Skin epidermis (tissue), 12 donors: ENCODE measurements at regions not wholly inside any gene's neighbourhood (a gene's known extent, or its start where the extent isn't known, plus 50 kb on each side); places are given as distances from the start of the nearest gene placed in this dataset.
A peak's percentile ranks its signal among the peaks of the same experiment; 100 is the strongest.

Experiments
- H3K27ac ChIP-seq, 21 experiments: fragments of 200-600 bp; sonication (generic) in 11 of 21; one replicate each; pipeline ENCODE4 v1.5.0; 2020; ENCODE audit warnings: mild to moderate bottlenecking in 3 of 21, inconsistent platforms in 2 of 21, moderate library complexity in 2 of 21
- H3K4me3 ChIP-seq, 7 experiments: fragments of 200-600 bp; sonication (generic) in 2 of 7; one replicate each; pipeline ENCODE4 v1.5.0; 2020; ENCODE audit warnings: inconsistent platforms in 2 of 7, mild to moderate bottlenecking in 2 of 7, moderate library complexity in 1 of 7

- Histone ChIP-seq H3K27ac (peak overlapping the region in 1 of 21 experiments; percentile 18), H3K4me3 (no peak overlapping the region)
Observed at GRCh38 chr18:11327391-11328009, 178.1 kb upstream of the PIEZO2 start.

GRCh38 chr18:11324956-11325882 is 175.8 kb upstream of the PIEZO2 start:
- no peak overlapping the region for H3K4me3 ChIP-seq
- H3K27ac ChIP-seq, result peak overlapping the region in 9 of 21 experiments; percentile 6 to 77 (median 56)

GRCh38 chr18:11324510-11324909 is 175.1 kb upstream of the PIEZO2 start:
- no peak overlapping the region for H3K4me3 ChIP-seq
- H3K27ac ChIP-seq, result peak overlapping the region in 8 of 21 experiments; percentile 6 to 77 (median 54)

DNA sequence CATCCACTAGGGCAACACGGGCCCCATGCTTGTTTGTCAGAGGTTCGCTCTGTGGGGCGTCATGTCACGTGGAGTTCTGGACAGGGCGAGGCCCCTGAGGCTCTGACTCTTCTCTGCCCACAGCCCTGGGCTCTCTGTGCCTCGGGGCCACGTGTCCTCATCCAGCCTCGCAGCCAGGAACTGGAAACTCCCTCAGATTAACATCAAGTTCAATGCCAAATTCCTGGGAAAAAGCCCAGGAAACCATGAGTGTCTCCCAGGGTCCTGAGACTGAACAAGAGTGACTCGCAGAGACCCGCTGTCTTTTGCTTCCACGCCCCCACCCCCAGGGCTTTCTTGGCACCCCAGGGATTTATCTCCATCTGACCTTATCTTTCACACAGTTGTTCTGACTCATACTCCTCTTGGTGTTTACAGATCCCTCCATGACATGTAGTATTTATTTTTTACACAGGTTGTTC is 174.0 kb upstream of the PIEZO2 start:
- peak overlapping the region in 3 of 21 experiments; percentile 54 to 68 (median 56) for H3K27ac ChIP-seq

DNA sequence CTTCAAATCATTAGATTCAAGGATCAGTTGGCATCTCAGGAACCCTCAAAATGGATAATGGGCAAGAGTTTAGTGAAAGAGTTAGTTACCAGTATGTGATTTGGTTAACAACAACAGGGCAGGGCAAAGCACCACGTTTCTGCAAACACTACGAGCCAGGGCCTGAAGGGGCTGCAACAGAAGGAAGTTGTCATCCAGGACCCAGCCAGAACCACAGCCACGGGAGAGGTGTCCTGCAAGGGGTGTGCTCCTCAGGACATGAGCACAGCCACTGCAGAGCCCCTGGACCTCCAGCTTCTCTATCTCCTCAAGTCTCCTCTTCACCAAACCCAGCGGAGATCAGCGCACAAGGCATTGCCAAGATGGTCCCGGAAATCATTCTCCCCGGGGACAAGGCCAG is 173.3 kb upstream of the PIEZO2 start:
- no peak overlapping the region for H3K4me3 ChIP-seq
- H3K27ac ChIP-seq, result peak overlapping the region in 4 of 21 experiments; percentile 19 to 56 (median 52)

More for the DNA sequence above, 174.0 kb upstream of the PIEZO2 start:
- no peak overlapping the region for H3K4me3 ChIP-seq

DNA sequence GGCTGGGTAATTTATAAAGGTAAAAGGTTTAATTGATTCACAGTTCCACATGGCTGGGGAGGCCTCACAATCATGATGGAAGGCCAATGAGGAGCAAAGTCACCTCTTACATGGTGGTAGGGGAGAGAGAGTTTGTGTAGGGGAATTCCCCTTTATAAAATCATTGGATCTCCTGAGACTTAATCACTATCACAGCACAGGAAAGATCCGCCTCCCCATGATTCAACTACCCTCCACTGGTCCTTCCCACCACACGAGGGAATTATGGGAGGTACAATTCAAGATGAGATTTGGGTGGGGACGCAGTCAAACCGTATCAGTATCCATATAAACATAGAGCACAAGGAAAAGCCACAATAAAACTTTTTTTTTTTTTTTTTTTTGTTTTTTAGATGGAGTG is 172.6 kb upstream of the PIEZO2 start:
- Histone ChIP-seq H3K4me3 (no peak overlapping the region), H3K27ac (peak overlapping the region in 3 of 21 experiments; percentile 41 to 49 (median 45))

DNA sequence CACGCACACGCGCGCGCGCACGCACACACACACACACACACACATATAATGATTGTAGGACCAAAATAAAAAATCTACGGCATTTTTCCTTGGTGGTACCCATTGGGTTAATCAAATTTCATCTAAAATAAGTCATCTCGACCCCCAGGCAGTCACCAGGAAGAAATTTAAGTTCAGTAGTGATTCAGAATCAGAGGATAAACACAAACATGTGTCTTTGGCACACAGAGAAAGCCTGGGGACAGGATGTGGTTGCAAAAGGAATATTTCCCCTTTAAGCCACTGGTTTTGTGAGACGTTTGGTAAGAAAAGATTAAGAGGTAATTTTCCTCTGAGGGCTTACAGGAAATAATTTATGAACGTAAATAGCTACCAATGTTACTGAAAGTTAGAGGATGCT is 171.6 kb upstream of the PIEZO2 start:
- H3K4me3 ChIP-seq, result no peak overlapping the region
- H3K27ac ChIP-seq, result peak overlapping the region in 4 of 21 experiments; percentile 0 to 60 (median 52)

DNA sequence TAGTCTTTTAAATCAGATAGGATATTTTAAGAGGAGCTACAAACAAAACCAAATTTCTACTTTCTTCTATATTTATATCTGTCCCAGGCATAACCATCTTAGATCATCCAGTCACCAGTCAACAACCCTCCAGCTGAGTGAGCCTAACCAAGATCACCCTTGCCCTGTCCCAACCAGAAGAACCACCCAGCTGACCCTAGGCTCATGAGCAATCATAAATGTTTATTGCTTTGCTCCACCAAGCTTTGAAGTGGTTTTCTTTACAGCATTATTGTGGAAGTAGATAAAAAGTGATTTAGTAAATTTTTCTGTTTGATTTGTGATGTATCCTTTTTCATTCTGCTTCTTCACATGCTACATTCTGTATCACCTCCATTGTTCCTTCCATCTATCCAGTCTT is 167.2 kb upstream of the PIEZO2 start:
- H3K4me3 ChIP-seq, result no peak overlapping the region
- no peak overlapping the region for H3K27ac ChIP-seq

GRCh38 chr18:11310476-11311086 is 161.2 kb upstream of the PIEZO2 start:
- no peak overlapping the region for H3K4me3 ChIP-seq
- no peak overlapping the region for H3K27ac ChIP-seq

DNA sequence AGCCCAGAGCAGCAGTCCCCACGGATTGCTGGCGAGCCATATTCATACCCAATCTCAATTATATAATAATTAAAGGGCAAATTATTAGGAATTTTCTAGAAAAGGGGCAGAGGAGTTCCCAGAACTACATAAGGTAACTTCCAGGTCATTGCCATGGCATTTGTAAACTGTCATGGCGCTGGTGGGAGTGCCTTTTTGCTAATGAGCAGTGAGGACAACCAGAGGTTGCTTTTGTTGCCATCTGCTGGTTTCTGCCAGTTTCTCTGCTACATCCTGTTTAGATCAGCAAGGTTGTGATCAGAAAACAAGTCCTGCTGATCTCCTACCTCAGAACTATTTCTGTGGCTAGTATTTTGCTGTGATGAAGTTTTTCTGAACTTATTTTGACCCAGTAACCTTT is 159.8 kb upstream of the PIEZO2 start:
- Histone ChIP-seq H3K4me3 (no peak overlapping the region), H3K27ac (no peak overlapping the region)

DNA sequence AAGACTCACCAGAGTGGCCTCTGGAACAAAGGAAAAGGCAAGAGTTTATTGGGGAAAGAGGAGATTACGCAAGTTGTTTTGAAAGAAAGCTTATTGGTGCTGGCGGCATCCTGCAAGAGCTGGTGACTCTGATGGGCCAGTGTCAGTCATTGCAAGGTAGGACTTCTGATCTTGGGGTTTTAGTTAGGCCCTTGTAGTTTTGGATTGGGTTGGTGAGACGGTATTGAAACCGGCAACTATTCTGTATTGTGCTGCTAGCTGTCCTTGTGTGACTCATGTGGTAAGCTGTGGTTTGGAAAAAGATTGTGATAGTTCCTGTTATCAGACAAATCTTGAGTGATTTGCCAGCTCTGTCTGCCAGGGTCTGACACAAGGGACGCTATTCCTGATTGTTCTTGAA is 159.1 kb upstream of the PIEZO2 start:
- no peak overlapping the region for H3K4me3 ChIP-seq
- H3K27ac ChIP-seq, result no peak overlapping the region

DNA sequence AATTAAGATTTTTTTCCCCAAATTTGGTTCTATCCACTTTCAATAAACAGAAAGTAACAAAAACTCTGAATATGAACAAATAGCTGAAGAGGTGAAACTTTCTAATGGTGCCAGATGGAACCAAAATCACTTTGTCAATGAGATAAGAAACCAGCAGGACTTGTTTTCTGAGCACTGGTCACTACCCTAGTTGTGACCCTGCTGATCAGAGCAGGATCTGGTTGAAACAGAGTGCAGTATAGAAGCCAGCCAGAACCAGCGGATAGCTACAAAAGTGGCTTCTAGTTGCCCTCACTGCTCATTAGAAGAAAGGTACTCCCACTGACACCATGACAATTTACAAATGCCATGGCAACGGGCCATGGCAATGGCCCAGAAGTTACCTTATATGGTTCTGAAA is 158.3 kb upstream of the PIEZO2 start:
- no peak overlapping the region for H3K27ac ChIP-seq
- H3K4me3 ChIP-seq, result no peak overlapping the region

DNA sequence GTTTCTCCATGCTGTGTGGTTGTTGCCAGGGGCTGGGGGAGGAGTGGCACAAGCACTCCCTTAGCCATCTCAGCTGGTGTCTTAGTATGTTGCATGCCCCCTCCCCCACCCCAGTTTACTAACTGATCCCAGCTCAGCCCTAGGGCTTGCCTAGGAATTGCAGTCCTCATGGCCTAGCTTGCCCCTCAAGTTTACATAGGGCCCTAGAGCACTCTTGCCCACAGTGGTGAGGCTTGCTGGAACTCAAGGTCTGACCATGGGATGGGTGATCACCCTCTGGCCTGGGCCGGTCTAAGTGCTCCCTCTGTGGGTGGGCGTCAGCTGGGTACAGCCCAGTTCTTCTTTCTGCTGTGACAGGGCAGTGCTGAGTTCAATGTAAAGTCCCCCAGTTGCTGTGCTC is 156.1 kb upstream of the PIEZO2 start:
- H3K27ac ChIP-seq, result no peak overlapping the region
- H3K4me3 ChIP-seq, result no peak overlapping the region

GRCh38 chr18:11304928-11305327 is 155.6 kb upstream of the PIEZO2 start:
- Histone ChIP-seq H3K4me3 (no peak overlapping the region), H3K27ac (no peak overlapping the region)

DNA sequence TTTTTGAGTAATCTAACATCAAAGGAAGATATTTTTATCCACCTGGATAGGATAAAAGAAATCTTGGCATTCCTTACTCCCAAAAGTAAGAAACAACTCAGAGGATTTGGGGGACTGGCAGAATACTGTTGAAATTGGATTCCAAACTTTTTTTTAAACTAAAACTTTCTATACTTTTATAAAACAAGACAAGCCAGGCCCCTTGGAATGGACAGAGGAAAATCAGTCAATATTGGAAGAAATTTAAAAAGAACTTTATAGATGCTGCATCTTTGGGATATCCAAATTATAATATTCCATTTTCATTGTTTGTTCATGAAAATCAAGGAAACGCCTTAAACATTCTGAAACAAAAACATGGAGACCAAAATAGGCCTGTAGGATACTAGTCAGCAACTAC is 147.6 kb upstream of the PIEZO2 start:
- H3K27ac ChIP-seq, result no peak overlapping the region
- no peak overlapping the region for H3K4me3 ChIP-seq

GRCh38 chr18:11293794-11294193 is 144.4 kb upstream of the PIEZO2 start:
- no peak overlapping the region for H3K4me3 ChIP-seq

DNA sequence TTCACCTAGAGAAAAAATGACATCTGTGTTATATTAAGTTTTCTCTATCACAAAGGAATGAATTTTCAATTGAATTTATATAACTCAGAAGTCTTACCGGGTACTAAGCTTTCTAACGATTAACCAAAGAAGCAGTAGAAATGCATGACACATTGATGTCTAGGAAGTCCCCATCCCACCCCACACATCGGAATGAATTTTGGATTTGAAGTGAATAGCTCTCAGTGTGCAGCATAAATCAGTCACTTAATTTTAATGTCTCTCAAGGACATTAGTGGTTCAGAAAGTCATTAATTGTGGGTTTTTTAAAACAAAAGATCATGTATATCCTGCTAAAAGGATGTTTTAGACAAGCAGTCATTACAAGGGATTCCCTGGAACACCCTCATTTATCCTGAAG is 141.4 kb upstream of the PIEZO2 start:
- Histone ChIP-seq H3K27ac (no peak overlapping the region), H3K4me3 (no peak overlapping the region)

More at GRCh38 chr18:11293794-11294193, 144.4 kb upstream of the PIEZO2 start:
- H3K27ac ChIP-seq, result no peak overlapping the region

GRCh38 chr18:11289248-11289647 is 139.9 kb upstream of the PIEZO2 start:
- Histone ChIP-seq H3K4me3 (no peak overlapping the region), H3K27ac (no peak overlapping the region)

GRCh38 chr18:11288401-11288800 is 139.0 kb upstream of the PIEZO2 start:
- Histone ChIP-seq H3K27ac (no peak overlapping the region), H3K4me3 (no peak overlapping the region)

GRCh38 chr18:11286431-11286830 is 137.1 kb upstream of the PIEZO2 start:
- H3K4me3 ChIP-seq, result no peak overlapping the region
- no peak overlapping the region for H3K27ac ChIP-seq
